LNCAP (cell line): ENCODE measurements at regions not wholly inside any gene's neighbourhood (a gene's known extent, or its start where the extent isn't known, plus 50 kb on each side); places are given as distances from the start of the nearest gene placed in this dataset.

Experiments used
- TF ChIP-seq, protein P1 (sequence below): fragments of 450-650 bp; IDR thresholded peaks from 2 replicates; pipeline ENCODE4 v1.5.1; 2017; ENCODE audit warnings: mild to moderate bottlenecking

DNA sequence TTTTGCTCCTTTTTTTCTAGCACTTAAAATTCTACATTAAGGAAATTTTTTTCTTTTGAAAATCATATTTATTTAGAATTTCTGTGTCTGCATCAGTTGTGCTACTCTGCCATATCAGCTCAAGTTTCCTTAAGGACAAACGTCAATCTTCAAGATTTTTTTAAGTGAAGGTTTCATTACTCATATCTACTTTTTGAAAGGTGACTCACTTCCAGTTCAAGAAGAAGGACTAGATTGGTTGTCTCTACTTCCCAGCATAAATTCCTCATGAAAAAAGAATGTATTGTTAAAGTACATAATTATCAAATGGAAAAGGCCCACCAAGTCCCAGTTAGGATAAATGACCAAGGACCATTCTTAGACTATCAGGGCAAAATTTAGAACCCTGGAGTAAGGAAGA, 626.5 kb downstream of the DMRTA1 start:
- TF ChIP-seq, protein P1, sequence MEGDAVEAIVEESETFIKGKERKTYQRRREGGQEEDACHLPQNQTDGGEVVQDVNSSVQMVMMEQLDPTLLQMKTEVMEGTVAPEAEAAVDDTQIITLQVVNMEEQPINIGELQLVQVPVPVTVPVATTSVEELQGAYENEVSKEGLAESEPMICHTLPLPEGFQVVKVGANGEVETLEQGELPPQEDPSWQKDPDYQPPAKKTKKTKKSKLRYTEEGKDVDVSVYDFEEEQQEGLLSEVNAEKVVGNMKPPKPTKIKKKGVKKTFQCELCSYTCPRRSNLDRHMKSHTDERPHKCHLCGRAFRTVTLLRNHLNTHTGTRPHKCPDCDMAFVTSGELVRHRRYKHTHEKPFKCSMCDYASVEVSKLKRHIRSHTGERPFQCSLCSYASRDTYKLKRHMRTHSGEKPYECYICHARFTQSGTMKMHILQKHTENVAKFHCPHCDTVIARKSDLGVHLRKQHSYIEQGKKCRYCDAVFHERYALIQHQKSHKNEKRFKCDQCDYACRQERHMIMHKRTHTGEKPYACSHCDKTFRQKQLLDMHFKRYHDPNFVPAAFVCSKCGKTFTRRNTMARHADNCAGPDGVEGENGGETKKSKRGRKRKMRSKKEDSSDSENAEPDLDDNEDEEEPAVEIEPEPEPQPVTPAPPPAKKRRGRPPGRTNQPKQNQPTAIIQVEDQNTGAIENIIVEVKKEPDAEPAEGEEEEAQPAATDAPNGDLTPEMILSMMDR: no peak

DNA sequence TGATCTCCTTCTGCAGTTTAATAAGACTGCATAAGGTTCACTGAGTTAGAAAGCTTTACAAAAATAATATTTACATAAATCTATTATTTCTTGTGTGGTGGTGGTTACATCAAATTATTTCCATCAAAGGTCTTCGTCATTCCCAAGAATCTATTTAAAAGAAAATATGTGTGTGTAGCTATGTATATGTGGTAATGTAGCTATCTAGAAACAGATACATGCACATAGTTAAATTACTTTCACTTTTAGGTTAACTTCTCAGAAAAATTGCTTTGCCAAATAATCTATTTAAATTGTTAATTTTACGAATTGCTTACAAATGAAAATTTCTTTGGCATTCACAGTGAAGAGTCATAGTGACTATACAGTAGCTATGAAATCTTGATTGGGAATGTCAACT, 633.2 kb downstream of the DMRTA1 start:
- TF ChIP-seq, protein P1: no peak

DNA sequence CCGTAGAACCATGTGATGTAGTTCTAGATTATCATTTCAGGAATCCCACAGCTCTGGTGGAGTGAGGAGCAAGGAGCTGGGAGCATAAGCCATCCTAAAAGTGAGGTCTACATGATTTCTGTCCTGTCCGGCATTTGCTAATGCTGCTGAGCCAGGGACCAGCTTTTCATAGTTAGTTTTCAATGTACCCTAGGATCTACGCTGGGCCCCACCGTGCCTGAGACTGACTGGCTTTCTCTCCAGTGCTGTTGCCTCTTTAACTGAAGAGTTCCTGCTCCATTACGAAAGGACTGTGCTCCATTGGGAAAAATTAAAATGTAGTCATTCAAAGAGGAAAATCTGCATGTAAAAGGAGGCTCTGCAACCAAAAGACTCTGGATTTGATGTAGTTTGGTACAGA, 634.8 kb downstream of the DMRTA1 start:
- TF ChIP-seq, protein P1: no peak

DNA sequence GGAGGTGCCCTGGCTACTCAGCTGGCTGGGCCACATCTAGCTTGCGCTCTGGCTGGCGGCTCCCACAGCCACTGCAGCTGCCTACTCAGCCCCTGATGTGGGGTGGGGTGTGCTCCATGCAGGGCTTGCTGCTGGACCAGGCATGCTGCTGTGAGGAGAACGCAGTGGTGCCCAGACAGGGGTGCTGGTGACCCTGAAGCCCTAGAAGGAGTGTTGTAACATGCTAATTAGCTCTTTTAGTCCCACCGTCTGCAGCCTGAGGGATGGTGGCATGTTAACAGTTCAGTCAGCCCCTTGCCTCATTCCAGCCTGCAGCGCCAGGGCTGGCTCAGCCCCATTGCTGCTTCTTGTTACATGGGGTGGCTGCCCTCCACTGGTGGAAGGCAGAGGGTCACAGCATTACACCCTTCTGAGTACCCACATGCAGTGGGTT, 642.3 kb downstream of the DMRTA1 start:
- TF ChIP-seq, protein P1: peak; percentile 43; the same call in 1 of the 2 replicates

DNA sequence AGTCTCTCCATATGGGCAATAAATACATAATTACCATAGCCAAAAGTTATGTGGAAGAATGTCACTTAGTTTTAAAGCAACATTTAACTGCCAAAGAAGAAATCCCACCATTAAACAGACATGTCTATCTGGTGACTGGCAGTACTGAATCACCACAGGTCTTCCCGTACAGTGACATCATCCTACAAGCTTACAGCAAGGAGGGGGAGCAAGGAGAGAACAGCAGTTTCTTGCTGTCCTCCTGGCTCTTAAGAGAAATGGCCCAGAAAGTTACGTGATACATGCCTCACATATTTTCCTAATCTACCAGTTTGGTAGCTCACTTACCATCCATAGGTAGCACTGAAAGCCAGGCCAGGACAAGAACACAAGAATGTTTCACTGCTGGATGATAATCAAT, 671.0 kb downstream of the DMRTA1 start:
- TF ChIP-seq, protein P1: no peak

DNA sequence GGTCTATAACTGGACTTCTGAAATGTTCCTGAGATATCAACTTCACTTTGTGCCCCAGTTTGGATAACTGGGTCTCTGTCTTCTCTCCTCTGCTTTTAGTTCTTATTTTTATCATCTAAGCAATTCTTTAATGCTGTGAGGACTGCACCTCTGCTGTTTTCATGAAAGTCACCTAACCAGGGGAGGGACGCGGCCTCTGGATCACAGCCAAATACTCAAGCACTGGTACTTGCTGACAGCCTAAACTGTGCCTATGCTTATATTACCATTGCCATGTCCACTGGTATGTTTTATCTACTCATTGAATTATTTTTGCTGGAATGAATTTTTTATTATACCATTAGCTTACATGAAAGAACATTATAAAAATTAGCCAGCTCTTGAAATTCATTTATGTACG, 674.0 kb downstream of the DMRTA1 start:
- TF ChIP-seq, protein P1: no peak

DNA sequence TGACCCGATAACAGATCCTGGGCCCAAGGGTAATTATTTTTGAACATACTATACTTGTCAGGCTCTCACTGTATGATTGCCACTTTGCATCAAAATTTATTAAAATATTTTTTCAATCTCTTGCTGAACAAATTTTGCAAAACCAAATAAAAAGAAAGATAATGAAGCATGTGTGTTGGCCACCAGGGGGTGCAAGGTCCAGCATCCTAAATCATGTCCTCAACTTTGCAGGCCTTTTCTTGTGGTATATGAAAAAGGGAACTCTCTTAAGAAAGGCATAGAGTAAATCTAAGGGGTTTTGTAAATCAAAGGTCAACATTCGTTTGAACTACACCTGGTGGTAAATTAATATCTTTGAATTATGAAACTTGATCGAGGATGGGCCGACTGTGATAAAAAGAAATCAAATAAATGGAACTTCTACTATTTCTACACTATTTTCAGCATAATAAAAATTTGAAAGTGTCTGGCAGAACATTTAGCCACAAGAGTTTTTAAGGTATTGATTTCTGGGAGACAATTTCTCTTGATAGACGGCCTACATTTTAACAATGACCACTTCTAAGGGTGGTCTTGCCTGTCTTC, 676.5 kb downstream of the DMRTA1 start:
- TF ChIP-seq, protein P1: peak; percentile 72

DNA sequence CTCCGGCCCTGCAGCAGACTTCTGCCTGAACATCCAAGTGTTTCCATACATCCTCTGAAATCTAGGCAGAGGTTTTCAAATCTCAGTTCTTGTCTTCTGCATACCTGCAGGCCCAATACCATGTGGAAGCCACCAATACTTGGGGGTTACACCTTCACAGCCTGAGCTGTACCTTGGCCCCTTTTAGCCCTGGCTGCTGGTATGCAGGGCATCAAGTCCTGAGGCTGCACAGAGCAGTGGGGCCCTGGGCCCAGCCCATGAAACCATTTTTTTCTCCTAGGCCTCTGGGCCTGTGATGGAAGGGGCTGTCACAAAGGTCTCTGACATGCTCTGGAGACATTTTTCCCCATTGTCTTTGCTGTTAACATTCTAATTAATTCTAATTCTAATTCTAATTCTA, 680.6 kb downstream of the ELAVL2 start:
- TF ChIP-seq, protein P1: no peak
